ENCODE measurements at regions not wholly inside any gene's neighbourhood (a gene's known extent, or its start where the extent isn't known, plus 50 kb on each side); places are given as distances from the start of the nearest gene placed in this dataset.
"Not testable (repeated sequence)": the region's sequence is repeated elsewhere in the genome, so short reads cannot be mapped to it uniquely, and the experiment has no call there.

DNA sequence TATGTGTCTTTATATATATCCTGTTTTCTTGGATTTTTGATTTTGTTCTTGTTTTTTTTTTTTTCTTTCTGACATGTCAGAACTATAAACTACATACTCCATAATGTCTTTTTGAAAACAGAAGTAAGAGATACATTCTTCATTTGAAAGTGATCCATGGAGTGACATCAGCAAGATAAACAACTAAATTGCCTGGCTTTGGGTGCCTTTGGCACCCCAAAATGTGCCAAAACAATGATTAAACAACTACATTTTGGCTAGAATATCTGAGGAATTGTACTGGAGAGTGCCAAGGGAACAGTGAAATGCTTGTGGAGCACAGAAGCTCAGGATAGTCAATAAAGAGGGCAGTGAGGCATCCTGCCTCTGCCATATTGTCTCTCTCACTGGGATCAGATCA lies 766.1 kb upstream of the ANO3 start:
- no peak for DNase-seq (ENCODE audit: low read depth in 1 of 2, low spot score in 2 of 2)
- Histone ChIP-seq H3K9me3 (replicated peaks) (0 out of 2 replicates have a peak, but pooled peaks cover 5% of the 10 kb centered on the region), H3K27ac (no peak overlapping the region), H3K27me3 (replicated peaks) (no peaks in the 10 kb centered on the region), H3K4me3 (no peak overlapping the region), H3K4me1 (replicated peaks) (no peaks in the 10 kb centered on the region), H3K36me3 (no peaks in the 10 kb centered on the region)

DNA sequence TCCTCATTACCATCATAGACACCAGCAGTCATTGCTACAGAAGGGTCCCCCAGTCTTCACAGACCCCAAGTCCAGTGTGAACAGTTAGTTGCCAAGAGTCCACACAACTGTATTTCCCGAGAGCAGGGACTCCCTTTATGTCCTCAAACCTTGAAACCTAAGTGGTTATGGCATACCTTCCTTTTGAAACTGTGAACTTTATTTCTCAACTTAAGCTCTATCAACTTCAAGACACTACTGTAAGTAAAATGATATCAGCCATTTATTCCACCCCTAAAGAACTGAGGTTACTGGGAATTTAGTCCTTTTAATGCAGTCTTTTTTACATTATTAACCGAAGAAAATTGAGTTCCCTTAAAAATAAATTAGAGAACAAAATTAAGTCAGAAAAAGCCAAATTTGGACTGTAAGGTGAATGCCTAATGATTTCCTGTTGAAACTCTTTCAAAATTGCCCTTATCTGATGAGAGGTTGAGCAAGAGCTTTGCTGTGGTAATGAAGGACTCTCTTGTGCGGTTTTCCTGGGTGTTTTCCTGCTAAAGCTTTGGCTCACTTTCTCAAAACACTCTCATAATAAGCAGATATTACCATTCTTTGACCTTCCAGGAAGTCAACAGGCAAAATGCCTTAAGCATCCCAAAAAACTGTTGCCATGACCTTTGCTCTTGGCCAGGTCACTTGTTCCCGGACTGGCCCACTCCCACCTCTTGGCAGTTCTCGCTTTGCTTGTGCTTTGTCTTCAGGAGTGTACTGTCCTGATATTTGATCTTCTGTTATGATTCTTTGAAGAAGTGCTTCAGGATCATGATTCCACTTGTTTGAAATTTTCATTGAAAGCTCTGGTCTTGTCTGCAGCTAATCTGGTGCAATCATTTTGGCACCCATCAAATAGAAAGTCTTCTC lies 765.4 kb upstream of the ANO3 start:
- H3K4me3 ChIP-seq, result no peak overlapping the region
- H3K27ac ChIP-seq, result no peak overlapping the region
- no peaks in the 10 kb centered on the region for H3K27me3 ChIP-seq (replicated peaks)
- H3K4me1 ChIP-seq (replicated peaks), result no peaks in the 10 kb centered on the region
- 0 out of 2 replicates have a peak, but pooled peaks cover 5% of the 10 kb centered on the region for H3K9me3 ChIP-seq (replicated peaks)
- no peaks in the 10 kb centered on the region for H3K36me3 ChIP-seq
- no peak for DNase-seq (ENCODE audit: low read depth in 1 of 2, low spot score in 2 of 2)

DNA sequence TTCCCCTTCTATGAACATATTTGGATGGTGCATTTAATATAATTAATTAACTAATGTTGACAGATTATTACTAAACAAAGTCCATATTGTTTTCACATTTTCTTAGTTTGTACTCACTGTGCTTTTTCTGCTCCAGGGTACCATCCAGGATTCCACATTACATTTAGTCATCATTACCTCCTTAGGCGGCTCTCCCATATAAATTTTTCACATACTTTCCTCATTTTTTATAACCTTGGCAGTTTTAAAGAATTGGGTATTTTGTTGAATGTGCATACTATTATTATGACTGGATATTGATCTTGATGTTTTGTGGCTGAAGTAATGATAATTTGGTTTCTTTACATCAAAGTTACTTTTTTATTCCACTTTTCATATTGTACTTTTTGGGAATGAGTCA lies 755.6 kb upstream of the ANO3 start:
- H3K4me1 ChIP-seq (replicated peaks), result no peaks in the 10 kb centered on the region
- H3K27ac ChIP-seq, result no peak overlapping the region
- DNase-seq (ENCODE audit: low read depth in 1 of 2, low spot score in 2 of 2), result no peak
- no peaks in the 10 kb centered on the region for H3K36me3 ChIP-seq
- no peaks in the 10 kb centered on the region; the same call in 1 of the 2 replicates for H3K9me3 ChIP-seq (replicated peaks)
- no peak overlapping the region for H3K4me3 ChIP-seq
- no peaks in the 10 kb centered on the region for H3K27me3 ChIP-seq (replicated peaks)

DNA sequence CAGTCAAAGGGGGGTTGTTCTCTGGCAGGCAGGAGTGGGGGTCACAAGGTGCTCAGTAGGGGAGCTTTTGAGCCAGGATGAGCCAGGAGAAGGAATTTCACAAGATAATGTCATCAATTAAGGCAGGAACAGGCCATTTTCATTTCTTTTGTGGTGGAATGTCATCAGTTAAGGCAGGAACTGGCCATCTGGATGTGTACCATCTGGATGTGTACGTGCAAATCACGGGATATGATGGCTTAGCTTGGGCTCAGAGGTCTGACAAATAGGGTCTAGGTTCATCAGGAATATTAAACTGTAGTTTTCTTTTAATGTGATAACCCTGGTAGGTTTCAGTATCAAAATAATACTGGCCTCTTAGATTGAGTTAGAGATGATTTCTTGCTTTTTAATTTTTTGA lies 752.4 kb upstream of the ANO3 start:
- not testable (repeated sequence) for H3K4me1 ChIP-seq (replicated peaks); DNase-seq (ENCODE audit: low read depth in 1 of 2, low spot score in 2 of 2); H3K9me3 ChIP-seq (replicated peaks); H3K4me3 ChIP-seq; H3K27me3 ChIP-seq (replicated peaks); H3K27ac ChIP-seq; H3K36me3 ChIP-seq

DNA sequence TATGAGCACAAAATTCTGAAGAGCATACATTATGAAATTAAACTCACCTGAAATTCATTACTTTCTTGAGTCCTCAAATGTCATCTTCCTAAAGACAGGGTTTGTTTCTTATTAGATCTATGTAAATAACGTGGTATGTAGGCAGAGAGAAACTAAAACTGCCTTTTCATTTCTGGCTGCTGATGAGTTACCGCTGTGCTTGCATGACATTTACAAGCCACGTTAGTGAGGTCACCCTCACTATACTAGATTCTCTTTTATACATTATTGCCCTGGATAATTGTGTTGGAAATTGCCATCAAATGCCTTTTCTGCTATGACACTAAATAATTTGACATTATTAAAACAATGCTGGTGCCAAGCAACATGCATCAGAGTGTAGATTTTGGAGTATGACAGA lies 748.3 kb upstream of the ANO3 start:
- DNase-seq (ENCODE audit: low read depth in 1 of 2, low spot score in 2 of 2), result no peak
- Histone ChIP-seq H3K27me3 (replicated peaks) (no peaks in the 10 kb centered on the region), H3K36me3 (no peaks in the 10 kb centered on the region), H3K4me3 (no peak overlapping the region), H3K4me1 (replicated peaks) (no peaks in the 10 kb centered on the region), H3K27ac (no peak overlapping the region), H3K9me3 (replicated peaks) (no peaks in the 10 kb centered on the region; the same call in 1 of the 2 replicates)

DNA sequence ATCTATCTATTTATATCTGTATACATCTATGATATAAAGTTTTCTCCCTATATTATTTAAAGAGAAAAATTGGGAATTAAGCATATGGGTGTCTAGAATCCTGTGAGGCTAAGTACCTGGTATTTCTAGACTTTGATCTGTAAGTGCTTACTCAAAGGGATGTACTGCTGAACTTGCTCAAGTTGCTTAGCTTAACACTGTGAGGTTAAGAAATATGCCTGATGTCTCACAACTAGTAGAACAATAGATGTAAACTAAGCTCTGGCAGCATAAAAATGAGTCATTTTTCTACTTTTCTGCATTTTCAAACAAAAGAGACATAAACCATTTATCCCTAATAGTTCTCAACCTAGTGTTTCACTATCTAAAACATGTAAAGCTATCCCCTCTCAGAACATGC lies 744.4 kb upstream of the ANO3 start:
- no peaks in the 10 kb centered on the region for H3K36me3 ChIP-seq
- peaks cover 3% of the 10 kb centered on the region; the same call in 1 of the 2 replicates for H3K9me3 ChIP-seq (replicated peaks)
- no peak for DNase-seq (ENCODE audit: low read depth in 1 of 2, low spot score in 2 of 2)
- no peak overlapping the region for H3K4me3 ChIP-seq
- no peaks in the 10 kb centered on the region for H3K27me3 ChIP-seq (replicated peaks)
- H3K27ac ChIP-seq, result no peak overlapping the region
- no peaks in the 10 kb centered on the region for H3K4me1 ChIP-seq (replicated peaks)

DNA sequence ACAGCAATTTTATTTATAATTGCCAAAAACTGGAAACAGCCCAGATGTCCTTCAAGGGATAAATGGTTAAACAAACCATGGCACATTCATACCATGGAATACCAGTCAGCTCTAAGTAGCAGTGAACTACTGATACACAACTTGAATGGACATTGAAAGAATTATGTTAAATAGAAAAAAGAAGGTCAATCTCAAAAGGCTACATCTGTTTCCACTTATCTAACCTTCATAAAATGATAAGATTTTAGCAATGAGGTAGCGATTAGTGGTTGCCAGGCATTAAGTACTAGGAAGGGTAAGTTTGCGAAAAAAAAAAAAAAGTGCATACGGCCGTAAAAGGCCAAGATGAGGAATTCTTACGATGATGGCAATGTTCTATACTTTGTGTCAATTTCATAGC lies 738.7 kb upstream of the ANO3 start:
- Histone ChIP-seq H3K27ac (no peak overlapping the region), H3K9me3 (replicated peaks) (0 out of 2 replicates have a peak, but pooled peaks cover 3% of the 10 kb centered on the region), H3K27me3 (replicated peaks) (no peaks in the 10 kb centered on the region), H3K4me3 (no peak overlapping the region), H3K36me3 (no peaks in the 10 kb centered on the region), H3K4me1 (replicated peaks) (no peaks in the 10 kb centered on the region)
- DNase-seq (ENCODE audit: low read depth in 1 of 2, low spot score in 2 of 2), result no peak

DNA sequence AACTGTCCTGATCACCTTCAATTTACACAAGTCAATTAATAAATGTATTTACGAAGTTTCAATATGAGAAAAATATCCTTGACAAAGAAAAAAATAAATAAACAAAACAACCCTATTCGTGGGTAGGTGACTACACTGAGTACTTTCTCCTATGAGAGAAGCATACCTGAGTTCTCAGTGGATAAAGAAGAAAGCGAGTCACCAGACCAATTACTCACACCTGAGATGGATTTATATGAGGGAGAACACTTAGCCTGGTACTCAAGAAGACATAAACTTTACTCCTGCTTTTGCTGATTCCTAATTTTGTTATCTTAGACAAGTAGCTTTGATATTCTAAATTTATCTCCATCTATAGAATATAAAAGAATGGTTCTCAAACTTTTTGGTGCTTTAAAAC lies 735.2 kb upstream of the ANO3 start:
- Histone ChIP-seq H3K4me3 (no peak overlapping the region), H3K36me3 (no peaks in the 10 kb centered on the region), H3K9me3 (replicated peaks) (0 out of 2 replicates have a peak, but pooled peaks cover 3% of the 10 kb centered on the region), H3K4me1 (replicated peaks) (no peaks in the 10 kb centered on the region), H3K27me3 (replicated peaks) (no peaks in the 10 kb centered on the region), H3K27ac (no peak overlapping the region)
- DNase-seq (ENCODE audit: low read depth in 1 of 2, low spot score in 2 of 2), result no peak

DNA sequence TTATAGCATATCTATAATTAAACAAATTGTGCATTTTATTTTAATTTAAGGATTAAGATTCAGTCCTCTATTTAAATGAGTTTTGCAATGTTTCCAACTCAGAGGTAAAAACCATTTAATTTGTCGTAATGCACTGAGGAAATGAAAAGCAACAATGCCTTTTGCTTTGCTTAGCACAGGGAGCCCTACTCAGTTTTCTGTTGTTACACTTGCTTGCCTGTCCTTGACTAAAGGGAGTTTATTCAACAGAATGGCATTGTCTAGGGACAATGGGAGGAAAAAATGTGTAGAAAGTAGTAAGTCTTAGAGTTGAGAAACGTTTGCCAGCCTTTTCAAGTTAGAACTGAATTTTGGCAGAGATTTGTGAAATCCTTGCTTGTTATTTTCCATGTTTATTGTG lies 734.2 kb upstream of the ANO3 start:
- DNase-seq (ENCODE audit: low read depth in 1 of 2, low spot score in 2 of 2), result no peak
- Histone ChIP-seq H3K9me3 (replicated peaks) (no peaks in the 10 kb centered on the region), H3K4me3 (no peak overlapping the region), H3K4me1 (replicated peaks) (no peaks in the 10 kb centered on the region), H3K27ac (no peak overlapping the region), H3K27me3 (replicated peaks) (no peaks in the 10 kb centered on the region), H3K36me3 (no peaks in the 10 kb centered on the region)

DNA sequence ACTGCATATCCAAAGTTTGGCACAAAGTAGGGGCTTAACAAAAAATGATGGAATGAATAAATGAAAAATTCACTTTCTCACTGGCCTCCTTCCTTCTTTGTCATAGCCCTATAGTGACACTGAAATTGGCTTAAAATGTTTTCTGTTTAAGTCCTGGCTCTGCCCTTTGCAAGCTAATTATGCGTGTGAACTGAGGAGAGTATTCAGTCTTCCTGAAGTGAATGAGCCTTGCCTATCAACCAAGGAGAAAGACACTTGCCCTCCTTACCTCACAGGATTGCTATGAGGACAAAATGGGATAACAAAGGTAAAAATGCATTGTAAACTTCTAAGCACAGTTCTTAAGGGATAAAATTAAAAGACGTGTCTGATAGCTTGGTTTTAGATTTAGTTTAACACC lies 729.8 kb upstream of the ANO3 start:
- no peak overlapping the region for H3K4me3 ChIP-seq
- H3K27me3 ChIP-seq (replicated peaks), result no peaks in the 10 kb centered on the region
- no peak overlapping the region for H3K27ac ChIP-seq
- H3K36me3 ChIP-seq, result no peaks in the 10 kb centered on the region
- DNase-seq (ENCODE audit: low read depth in 1 of 2, low spot score in 2 of 2), result no peak
- no peaks in the 10 kb centered on the region for H3K4me1 ChIP-seq (replicated peaks)
- H3K9me3 ChIP-seq (replicated peaks), result no peaks in the 10 kb centered on the region

DNA sequence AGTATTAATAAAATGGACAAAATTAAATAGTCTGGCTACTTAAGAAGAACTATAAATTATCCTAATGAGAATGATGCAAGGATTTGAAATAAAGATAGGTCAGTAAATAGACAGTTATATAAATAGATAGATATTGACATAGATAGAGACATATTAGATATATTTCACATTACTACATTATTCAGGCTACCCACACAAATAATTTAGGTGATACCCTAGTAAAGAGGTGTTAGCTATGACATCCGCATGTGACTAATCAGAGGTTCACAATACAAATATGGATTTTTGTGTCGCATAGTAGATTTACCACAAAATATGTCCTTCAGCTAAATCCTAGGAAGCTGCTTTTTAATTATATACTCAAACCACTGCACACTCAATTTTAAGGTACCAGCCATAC lies 729.0 kb upstream of the ANO3 start:
- Histone ChIP-seq H3K9me3 (replicated peaks) (no peaks in the 10 kb centered on the region), H3K27ac (no peak overlapping the region), H3K27me3 (replicated peaks) (no peaks in the 10 kb centered on the region), H3K36me3 (no peaks in the 10 kb centered on the region), H3K4me1 (replicated peaks) (no peaks in the 10 kb centered on the region), H3K4me3 (no peak overlapping the region)
- DNase-seq (ENCODE audit: low read depth in 1 of 2, low spot score in 2 of 2), result no peak

DNA sequence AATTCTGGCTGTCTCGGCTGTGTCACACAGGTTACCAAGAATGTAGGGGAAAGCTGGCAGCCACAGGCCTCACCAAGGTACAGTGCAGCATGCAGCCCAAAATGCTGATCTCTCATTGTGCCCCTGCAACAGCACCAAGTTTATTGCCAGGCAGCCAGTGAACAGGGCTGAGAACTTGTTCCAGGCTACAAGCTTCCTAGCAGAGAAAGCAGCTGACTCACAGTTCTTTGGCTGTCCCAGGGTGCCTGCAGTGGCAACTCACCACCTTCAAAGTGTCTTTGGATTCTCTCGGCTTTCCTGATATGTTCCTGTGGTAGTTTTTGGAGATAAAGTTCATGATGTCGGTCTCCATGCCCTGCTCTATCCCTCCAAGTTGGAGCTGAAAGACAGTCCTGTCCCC lies 719.1 kb upstream of the ANO3 start:
- H3K9me3 ChIP-seq (replicated peaks), result no peaks in the 10 kb centered on the region; the same call in 1 of the 2 replicates
- no peak overlapping the region for H3K4me3 ChIP-seq
- H3K27me3 ChIP-seq (replicated peaks), result no peaks in the 10 kb centered on the region
- DNase-seq (ENCODE audit: low read depth in 1 of 2, low spot score in 2 of 2), result no peak
- H3K27ac ChIP-seq, result no peak overlapping the region
- H3K4me1 ChIP-seq (replicated peaks), result no peaks in the 10 kb centered on the region
- no peaks in the 10 kb centered on the region for H3K36me3 ChIP-seq

DNA sequence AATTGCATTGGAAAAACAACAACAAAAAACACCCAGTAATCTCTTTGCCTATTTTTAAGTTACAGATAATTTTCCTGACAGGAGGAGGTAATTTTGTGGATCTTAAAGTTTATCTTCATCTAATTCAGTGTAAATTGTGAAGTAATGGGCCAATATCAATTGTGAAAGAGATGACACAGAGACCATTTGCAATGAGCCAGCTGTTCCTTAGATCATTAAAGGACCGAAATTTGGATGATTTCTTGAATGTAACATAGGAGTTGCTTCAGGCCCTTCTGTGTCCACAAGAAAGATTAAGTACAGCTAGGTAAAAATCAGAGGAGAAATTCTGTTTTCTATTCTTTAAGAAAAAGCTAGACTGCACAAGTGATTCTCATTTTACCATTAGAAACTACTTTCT lies 718.5 kb upstream of the ANO3 start:
- Histone ChIP-seq H3K27me3 (replicated peaks) (no peaks in the 10 kb centered on the region), H3K9me3 (replicated peaks) (no peaks in the 10 kb centered on the region; the same call in 1 of the 2 replicates), H3K4me3 (no peak overlapping the region), H3K36me3 (no peaks in the 10 kb centered on the region), H3K4me1 (replicated peaks) (no peaks in the 10 kb centered on the region), H3K27ac (no peak overlapping the region)
- DNase-seq (ENCODE audit: low read depth in 1 of 2, low spot score in 2 of 2), result no peak

DNA sequence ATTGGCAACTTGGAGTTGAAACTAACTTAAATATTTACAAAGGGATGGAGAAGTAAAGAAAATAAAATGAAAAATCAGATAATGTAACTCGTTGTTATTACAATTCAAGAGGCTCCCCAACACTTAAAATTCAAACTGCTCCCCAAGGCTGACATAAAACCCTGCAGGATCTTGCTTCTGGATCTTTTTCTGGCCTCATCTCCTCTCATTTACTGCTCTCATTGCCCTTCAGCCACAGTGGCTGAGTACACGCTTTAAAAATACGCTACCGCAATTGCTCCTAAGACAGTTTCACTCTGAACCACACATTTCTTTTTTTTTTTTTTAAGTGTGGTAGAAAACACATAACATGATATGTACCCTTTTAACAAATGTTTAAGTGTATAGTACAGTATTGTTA lies 718.1 kb upstream of the ANO3 start:
- Histone ChIP-seq H3K4me3 (no peak overlapping the region), H3K36me3 (no peaks in the 10 kb centered on the region), H3K4me1 (replicated peaks) (no peaks in the 10 kb centered on the region), H3K27ac (no peak overlapping the region), H3K9me3 (replicated peaks) (no peaks in the 10 kb centered on the region; the same call in 1 of the 2 replicates), H3K27me3 (replicated peaks) (no peaks in the 10 kb centered on the region)
- no peak for DNase-seq (ENCODE audit: low read depth in 1 of 2, low spot score in 2 of 2)

DNA sequence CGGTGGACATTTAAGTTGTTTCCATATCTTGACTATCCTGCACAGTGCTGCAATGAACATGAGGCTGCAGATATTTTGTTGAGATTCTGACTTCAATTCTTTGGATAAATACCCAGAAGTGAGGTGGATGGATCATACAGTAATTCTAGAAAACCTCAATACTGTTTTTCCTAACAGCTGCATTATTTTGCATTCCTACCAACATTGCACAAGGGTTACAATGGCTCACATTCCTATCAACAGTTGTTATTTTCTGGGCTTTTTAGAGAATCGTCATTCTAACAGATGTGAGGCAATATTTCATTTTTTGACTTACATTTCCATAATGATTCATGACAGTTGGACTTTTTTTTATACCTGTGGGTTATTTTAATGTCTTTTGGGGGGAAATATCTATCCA lies 716.9 kb upstream of the ANO3 start:
- H3K36me3 ChIP-seq, result no peaks in the 10 kb centered on the region

More for the DNA sequence above, 716.9 kb upstream of the ANO3 start:
- no peaks in the 10 kb centered on the region for H3K9me3 ChIP-seq (replicated peaks)
- H3K27ac ChIP-seq, result no peak overlapping the region
- no peaks in the 10 kb centered on the region for H3K27me3 ChIP-seq (replicated peaks)
- H3K4me3 ChIP-seq, result no peak overlapping the region
- DNase-seq (ENCODE audit: low read depth in 1 of 2, low spot score in 2 of 2), result no peak
- H3K4me1 ChIP-seq (replicated peaks), result no peaks in the 10 kb centered on the region

All from SJSA1 (cell line).